WTC11 (cell line): ENCODE measurements at regions not wholly inside any gene's neighbourhood (a gene's known extent, or its start where the extent isn't known, plus 50 kb on each side); places are given as distances from the start of the nearest gene placed in this dataset.

ENCODE experiments used
- CBFB ChIP-seq: sonication (generic); formaldehyde crosslinking; IDR thresholded peaks from 2 replicates; pipeline ENCODE4 v1.8.1; 2022; ENCODE audit warnings: mild to moderate bottlenecking, low read depth, missing genetic modification reagents
- NR2C2 ChIP-seq: sonication (generic); formaldehyde crosslinking; IDR thresholded peaks from 2 replicates; pipeline ENCODE4 v1.8.0; 2022; ENCODE audit warnings: mild to moderate bottlenecking, missing genetic modification reagents
- TEAD1 ChIP-seq: sonication (generic); formaldehyde crosslinking; IDR thresholded peaks from 2 replicates; pipeline ENCODE4 v1.8.0; 2022; ENCODE audit warnings: mild to moderate bottlenecking, missing genetic modification reagents
- TP53 ChIP-seq: sonication (generic); formaldehyde crosslinking; IDR thresholded peaks from 2 replicates; pipeline ENCODE4 v1.8.1; 2023; ENCODE audit warnings: mild to moderate bottlenecking, missing genetic modification reagents
- ZNF423 ChIP-seq: fragments of 250-450 bp; sonication (Bioruptor Pico); IDR thresholded peaks from 2 replicates; pipeline ENCODE4 v2.1.2; 2022; ENCODE audit warnings: mild to moderate bottlenecking, moderate library complexity
- ZNF671 ChIP-seq: fragments of 250-450 bp; sonication (Bioruptor Pico); IDR thresholded peaks from 2 replicates; pipeline ENCODE4 v1.8.0; 2021; ENCODE audit warnings: mild to moderate bottlenecking
- TF ChIP-seq, protein P1 (sequence below): fragments of 200-600 bp; IDR thresholded peaks from 2 replicates; pipeline ENCODE4 v1.8.0; 2022; ENCODE audit warnings: antibody characterized with exemption
- TF ChIP-seq, protein P2 (sequence below): sonication (generic); formaldehyde crosslinking; IDR thresholded peaks from 2 replicates; pipeline ENCODE4 v1.8.1; 2022; ENCODE audit warnings: missing genetic modification reagents, borderline replicate concordance
- TF ChIP-seq, protein P3 (sequence below): sonication (generic); formaldehyde crosslinking; IDR thresholded peaks from 2 replicates; pipeline ENCODE4 v1.8.1; 2023; ENCODE audit warnings: mild to moderate bottlenecking, moderate library complexity, missing genetic modification reagents

GRCh38 chr9:16970321-16970720, 99.9 kb upstream of the BNC2 start:
- TF ChIP-seq, protein P1, sequence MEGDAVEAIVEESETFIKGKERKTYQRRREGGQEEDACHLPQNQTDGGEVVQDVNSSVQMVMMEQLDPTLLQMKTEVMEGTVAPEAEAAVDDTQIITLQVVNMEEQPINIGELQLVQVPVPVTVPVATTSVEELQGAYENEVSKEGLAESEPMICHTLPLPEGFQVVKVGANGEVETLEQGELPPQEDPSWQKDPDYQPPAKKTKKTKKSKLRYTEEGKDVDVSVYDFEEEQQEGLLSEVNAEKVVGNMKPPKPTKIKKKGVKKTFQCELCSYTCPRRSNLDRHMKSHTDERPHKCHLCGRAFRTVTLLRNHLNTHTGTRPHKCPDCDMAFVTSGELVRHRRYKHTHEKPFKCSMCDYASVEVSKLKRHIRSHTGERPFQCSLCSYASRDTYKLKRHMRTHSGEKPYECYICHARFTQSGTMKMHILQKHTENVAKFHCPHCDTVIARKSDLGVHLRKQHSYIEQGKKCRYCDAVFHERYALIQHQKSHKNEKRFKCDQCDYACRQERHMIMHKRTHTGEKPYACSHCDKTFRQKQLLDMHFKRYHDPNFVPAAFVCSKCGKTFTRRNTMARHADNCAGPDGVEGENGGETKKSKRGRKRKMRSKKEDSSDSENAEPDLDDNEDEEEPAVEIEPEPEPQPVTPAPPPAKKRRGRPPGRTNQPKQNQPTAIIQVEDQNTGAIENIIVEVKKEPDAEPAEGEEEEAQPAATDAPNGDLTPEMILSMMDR: no peak
- no peak for TF ChIP-seq ZNF423 (CRISPR knock-in tag)
- no peak for TF ChIP-seq TEAD1 (CRISPR knock-in tag)
- TF ChIP-seq TP53 (CRISPR knock-in tag): no peak
- TF ChIP-seq, protein P2, sequence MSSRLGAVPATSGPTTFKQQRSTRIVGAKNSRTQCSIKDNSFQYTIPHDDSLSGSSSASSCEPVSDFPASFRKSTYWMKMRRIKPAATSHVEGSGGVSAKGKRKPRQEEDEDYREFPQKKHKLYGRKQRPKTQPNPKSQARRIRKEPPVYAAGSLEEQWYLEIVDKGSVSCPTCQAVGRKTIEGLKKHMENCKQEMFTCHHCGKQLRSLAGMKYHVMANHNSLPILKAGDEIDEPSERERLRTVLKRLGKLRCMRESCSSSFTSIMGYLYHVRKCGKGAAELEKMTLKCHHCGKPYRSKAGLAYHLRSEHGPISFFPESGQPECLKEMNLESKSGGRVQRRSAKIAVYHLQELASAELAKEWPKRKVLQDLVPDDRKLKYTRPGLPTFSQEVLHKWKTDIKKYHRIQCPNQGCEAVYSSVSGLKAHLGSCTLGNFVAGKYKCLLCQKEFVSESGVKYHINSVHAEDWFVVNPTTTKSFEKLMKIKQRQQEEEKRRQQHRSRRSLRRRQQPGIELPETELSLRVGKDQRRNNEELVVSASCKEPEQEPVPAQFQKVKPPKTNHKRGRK (CRISPR knock-in tag): no peak
- TF ChIP-seq ZNF671 (CRISPR knock-in tag): no peak
- TF ChIP-seq, protein P3, sequence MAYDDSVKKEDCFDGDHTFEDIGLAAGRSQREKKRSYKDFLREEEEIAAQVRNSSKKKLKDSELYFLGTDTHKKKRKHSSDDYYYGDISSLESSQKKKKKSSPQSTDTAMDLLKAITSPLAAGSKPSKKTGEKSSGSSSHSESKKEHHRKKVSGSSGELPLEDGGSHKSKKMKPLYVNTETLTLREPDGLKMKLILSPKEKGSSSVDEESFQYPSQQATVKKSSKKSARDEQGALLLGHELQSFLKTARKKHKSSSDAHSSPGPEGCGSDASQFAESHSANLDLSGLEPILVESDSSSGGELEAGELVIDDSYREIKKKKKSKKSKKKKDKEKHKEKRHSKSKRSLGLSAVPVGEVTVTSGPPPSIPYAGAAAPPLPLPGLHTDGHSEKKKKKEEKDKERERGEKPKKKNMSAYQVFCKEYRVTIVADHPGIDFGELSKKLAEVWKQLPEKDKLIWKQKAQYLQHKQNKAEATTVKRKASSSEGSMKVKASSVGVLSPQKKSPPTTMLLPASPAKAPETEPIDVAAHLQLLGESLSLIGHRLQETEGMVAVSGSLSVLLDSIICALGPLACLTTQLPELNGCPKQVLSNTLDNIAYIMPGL (CRISPR knock-in tag): no peak
- TF ChIP-seq CBFB (CRISPR knock-in tag): no peak
- TF ChIP-seq NR2C2 (CRISPR knock-in tag): no peak
